Activated T-cell treated with anti-CD3 and anti-CD28 coated beads, Interleukin-2, amount 50 U/mL, for 72 hours (primary cell): ENCODE measurements at regions not wholly inside any gene's neighbourhood (a gene's known extent, or its start where the extent isn't known, plus 50 kb on each side); places are given as distances from the start of the nearest gene placed in this dataset.

Experiments used
- ATAC-seq, 2 donors: fragments of 150-1000 bp; cut with Tn5 transposase; replicated peaks in 1 of 2; 2 replicates each; pipeline ENCODE4 v1.10.0; 2021; ENCODE audit warnings: moderate library complexity in 2 of 2, mild to moderate bottlenecking in 1 of 2
- DNase-seq, 2 donors: peaks; one replicate each; pipeline ENCODE4 v3.0.0; 2021 to 2022; ENCODE audit warnings: mixed read lengths in 1 of 2
- H3K27ac Mint-ChIP-seq: one replicate; pipeline ENCODE4 v1.8.0; 2022; ENCODE audit warnings: mild to moderate bottlenecking, moderate library complexity, mixed read lengths
- H3K27me3 Mint-ChIP-seq: one replicate; pipeline ENCODE4 v1.8.0; 2022; ENCODE audit warnings: low read depth, mixed read lengths
- H3K36me3 Mint-ChIP-seq, 2 donors: one replicate each; pipeline ENCODE4 v1.8.0; 2022; ENCODE audit warnings: mixed read lengths in 2 of 2, mild to moderate bottlenecking in 1 of 2; ENCODE audit not compliant: insufficient read depth in 2 of 2
- H3K4me1 Mint-ChIP-seq: one replicate; pipeline ENCODE4 v1.8.0; 2022; ENCODE audit warnings: low read depth, mixed read lengths
- H3K4me3 Mint-ChIP-seq, 2 donors: one replicate each; pipeline ENCODE4 v1.8.0; 2022; ENCODE audit warnings: mild to moderate bottlenecking in 2 of 2, mixed read lengths in 2 of 2, moderate library complexity in 2 of 2
- H3K9me3 Mint-ChIP-seq, 2 donors: one replicate each; pipeline ENCODE4 v1.8.0; 2022; ENCODE audit warnings: mixed read lengths in 2 of 2

DNA sequence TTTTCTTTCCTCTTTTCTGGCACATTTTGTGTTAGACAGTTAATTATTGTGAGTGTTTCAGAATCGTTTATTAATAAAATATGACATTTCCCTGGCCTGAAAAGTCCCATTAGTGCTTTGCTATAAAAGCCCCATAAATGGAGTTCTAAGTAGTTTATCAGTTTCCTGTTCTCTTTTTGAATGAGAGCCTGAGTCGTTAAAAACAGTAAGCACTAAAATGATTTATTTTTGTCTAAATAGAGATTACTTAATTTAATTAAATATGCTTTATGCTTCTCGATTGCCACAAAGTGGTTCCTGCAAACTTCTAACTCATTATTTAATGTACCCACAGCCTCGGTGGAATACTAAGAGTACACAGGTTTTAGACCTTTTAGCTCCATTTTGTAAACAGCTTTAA, 577.9 kb downstream of the C6orf118 start:
- Mint-ChIP-seq H3K27ac (no peak overlapping the region), H3K9me3 (peaks cover 6% of the 10 kb centered on the region in 2 donors), H3K36me3 (peaks cover 2 to 5% of the 10 kb centered on the region in 2 donors), H3K4me1 (no peaks in the 10 kb centered on the region), H3K4me3 (no peak overlapping the region), H3K27me3 (no peaks in the 10 kb centered on the region)
- no peak for ATAC-seq
- DNase-seq = no peak

DNA sequence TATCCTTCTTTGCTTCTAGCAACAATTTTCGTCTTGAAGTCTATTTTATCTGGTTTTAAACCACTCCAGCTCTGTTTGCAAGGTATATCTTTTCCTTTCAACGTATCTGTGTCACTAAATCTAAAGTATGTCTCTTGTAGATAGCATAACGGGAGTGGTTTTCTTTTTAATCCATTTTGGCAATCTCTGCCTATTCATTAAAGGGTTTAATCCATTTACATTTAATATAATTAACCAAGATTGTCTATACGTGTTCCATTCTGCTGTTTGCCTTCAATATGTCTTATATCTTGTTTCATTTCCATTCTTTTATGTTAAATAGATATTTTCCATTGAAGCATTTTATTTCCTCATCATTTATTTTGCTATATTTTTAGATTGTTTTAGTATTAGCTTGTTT, 587.9 kb downstream of the C6orf118 start:
- H3K36me3 Mint-ChIP-seq = peaks cover 0 to 1% of the 10 kb centered on the region in 2 donors
- H3K9me3 Mint-ChIP-seq = peaks cover 6% of the 10 kb centered on the region in 2 donors
- no peak overlapping the region for H3K4me3 Mint-ChIP-seq
- H3K4me1 Mint-ChIP-seq = no peaks in the 10 kb centered on the region
- H3K27ac Mint-ChIP-seq = no peak overlapping the region
- no peak for ATAC-seq
- DNase-seq = no peak
- no peaks in the 10 kb centered on the region for H3K27me3 Mint-ChIP-seq

DNA sequence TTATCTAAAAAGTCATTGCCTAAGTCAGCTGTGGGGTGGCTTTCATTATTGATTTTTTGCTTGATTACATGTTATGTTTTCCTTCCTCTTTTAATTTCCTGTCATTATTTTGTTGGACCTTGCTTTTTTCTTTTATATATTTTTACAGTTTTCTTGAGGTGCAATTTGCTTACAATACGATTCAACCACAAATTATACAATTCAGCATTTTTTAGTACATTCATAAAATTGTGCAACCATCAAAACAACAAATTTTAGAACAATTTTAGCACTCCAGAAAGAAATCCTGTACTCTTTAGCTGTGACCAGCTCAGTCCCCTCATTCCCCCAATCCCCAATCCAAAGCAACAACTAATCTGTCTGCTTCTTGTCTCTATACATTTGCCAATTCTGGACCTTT, 608.9 kb downstream of the C6orf118 start:
- DNase-seq (no peak), ATAC-seq (no peak)
- Mint-ChIP-seq H3K27ac (no peak overlapping the region), H3K4me1 (no peaks in the 10 kb centered on the region), H3K27me3 (no peaks in the 10 kb centered on the region), H3K36me3 (no peaks in the 10 kb centered on the region), H3K9me3 (peaks cover 4% of the 10 kb centered on the region in 2 donors), H3K4me3 (no peak overlapping the region)

DNA sequence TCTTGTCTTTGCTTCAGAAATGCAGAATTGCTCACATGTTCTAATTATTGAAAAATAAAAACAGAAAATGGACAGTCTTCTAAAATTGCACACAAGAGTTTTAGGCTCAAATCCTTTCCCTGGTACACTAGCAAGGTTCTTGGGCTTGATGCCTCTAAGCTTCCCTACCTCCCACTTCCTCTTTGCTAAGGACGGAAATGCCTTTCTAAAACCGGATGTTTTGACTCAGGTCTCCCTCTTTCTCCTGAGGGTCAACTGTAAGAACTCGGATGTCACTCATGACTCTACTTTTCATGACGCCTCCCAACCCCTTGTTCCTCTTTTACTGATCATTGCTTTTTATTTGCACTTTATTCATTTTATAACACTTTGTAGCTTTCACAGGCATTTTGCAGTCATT, 613.5 kb downstream of the C6orf118 start:
- H3K9me3 Mint-ChIP-seq = peaks cover 4 to 8% of the 10 kb centered on the region in 2 donors
- no peaks in the 10 kb centered on the region for H3K4me1 Mint-ChIP-seq
- no peaks in the 10 kb centered on the region for H3K36me3 Mint-ChIP-seq
- no peak overlapping the region for H3K27ac Mint-ChIP-seq
- DNase-seq = no peak
- no peaks in the 10 kb centered on the region for H3K27me3 Mint-ChIP-seq
- ATAC-seq = no peak
- H3K4me3 Mint-ChIP-seq = no peak overlapping the region

DNA sequence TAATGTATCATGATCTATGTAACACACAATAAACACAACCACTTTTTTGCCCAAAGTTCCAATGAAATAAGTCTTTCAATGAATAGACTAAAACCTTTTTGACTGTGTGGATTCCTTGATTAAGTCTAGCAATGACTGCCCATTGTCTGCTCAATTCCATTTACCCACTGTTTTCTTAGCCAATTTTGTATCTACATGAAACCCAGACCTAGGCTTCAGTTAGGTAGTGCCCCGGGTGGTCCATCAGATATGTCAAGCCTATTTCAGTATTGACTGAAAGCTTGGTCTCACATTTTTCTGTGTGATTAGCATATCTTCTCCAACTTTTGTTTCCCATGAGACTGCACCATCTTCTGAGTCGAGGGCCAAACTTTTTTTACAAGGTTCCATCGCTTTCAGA, 615.0 kb downstream of the C6orf118 start:
- H3K36me3 Mint-ChIP-seq = no peaks in the 10 kb centered on the region
- H3K9me3 Mint-ChIP-seq = peaks cover 6 to 7% of the 10 kb centered on the region in 2 donors
- H3K4me1 Mint-ChIP-seq = no peaks in the 10 kb centered on the region
- DNase-seq (no peak), ATAC-seq (no peak)
- no peak overlapping the region for H3K27ac Mint-ChIP-seq
- H3K27me3 Mint-ChIP-seq = no peaks in the 10 kb centered on the region
- H3K4me3 Mint-ChIP-seq = no peak overlapping the region

DNA sequence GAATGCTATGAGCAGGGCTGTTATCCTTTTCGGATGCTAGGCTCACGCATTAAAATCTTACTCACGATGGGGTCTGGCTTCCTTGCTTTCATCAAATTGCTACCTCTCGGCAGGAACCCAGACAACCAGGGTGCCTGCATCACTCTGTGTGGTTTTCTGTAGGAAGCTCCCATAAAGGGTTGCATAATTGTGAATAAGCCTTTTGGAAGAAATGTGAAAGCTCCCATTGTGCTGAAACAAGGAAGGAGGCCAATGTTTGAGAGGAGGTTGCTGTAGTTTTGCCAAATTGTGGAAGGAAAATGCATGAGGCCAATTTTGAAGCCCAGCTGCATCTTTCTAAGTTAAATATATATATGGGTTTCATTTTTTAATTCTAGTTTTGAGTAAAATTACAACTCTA, 615.5 kb downstream of the C6orf118 start:
- Mint-ChIP-seq H3K4me1 (no peaks in the 10 kb centered on the region), H3K27ac (no peak overlapping the region), H3K4me3 (no peak overlapping the region), H3K36me3 (no peaks in the 10 kb centered on the region), H3K9me3 (peaks cover 5 to 7% of the 10 kb centered on the region in 2 donors), H3K27me3 (no peaks in the 10 kb centered on the region)
- DNase-seq (no peak), ATAC-seq (no peak)

DNA sequence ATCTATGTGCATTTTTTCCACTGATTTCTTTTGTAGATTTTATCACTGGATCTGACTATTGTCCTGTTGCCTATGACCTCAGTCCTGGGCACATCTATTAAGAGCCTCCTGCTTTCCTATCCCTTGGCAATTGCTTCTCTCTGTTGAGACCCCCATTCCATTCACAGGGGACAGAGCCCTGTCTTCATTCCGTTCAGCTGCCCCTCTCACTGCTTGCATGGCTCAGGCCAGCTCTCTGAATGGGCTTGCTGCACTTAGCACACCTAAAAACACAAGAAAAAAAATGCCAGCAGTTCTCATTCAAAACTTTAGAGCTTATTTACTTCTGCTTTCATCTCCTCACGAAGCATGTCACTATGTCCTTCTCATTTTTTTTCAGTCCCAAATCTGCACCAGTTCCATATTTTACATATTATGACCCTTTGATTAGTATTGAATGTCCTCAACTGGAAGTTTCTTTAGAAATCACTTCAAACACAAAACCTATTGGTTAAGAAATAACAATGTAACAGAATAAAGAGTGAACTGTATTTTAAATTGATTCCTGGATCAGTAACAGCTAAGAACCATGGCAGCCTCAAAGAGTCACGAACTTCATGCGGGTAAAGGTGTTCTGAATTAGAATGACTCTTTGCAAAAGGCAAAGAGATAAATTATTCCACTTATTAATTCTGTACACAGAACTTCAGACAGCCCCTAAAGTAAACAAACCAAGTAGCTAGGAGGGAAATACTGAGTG, 616.5 kb downstream of the C6orf118 start:
- ATAC-seq (no peak), DNase-seq (no peak)
- Mint-ChIP-seq H3K4me1 (no peaks in the 10 kb centered on the region), H3K27ac (no peak overlapping the region), H3K27me3 (no peaks in the 10 kb centered on the region), H3K4me3 (no peak overlapping the region), H3K36me3 (no peaks in the 10 kb centered on the region), H3K9me3 (peaks cover 5 to 7% of the 10 kb centered on the region in 2 donors)

DNA sequence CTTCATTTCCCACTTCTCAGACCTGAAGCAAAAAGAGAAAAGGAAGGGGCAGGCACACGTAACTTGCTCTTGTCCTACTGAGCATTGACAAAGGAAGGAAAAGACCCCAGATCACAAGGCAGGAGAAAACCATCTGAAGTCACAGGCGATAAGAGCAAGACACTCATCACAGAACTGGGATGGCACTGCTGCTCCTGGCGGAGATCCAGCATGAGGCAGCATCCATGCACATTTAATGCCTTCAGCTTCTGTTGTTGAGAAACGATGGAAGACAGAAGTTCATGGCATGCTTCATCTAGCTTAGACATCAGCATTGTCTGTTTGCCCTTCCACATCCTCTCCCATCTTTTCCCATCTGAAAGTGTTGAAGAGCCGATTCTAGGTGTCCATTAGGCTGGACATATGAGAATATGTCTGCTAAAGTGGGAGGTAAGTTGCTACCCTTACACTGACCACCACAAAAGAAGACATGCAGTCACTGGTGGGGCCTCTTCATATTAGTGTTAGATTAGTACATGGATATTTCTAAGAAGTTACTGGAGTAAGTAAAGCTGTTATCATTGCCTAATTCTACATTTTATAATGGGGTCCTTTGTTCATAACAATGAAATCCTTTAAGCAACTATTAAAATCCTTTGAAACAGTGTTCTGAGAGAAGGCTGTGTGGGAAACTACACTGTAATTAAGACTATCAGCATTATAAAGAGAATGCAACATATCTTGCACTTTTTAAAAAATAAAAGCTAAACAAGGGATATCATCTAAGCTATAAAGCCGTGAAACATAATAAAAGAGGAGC, 618.5 kb downstream of the C6orf118 start:
- ATAC-seq (no peak), DNase-seq (no peak)
- Mint-ChIP-seq H3K9me3 (peaks cover 3 to 10% of the 10 kb centered on the region in 2 donors), H3K4me3 (no peak overlapping the region), H3K27me3 (no peaks in the 10 kb centered on the region), H3K4me1 (no peaks in the 10 kb centered on the region), H3K36me3 (no peaks in the 10 kb centered on the region), H3K27ac (no peak overlapping the region)

DNA sequence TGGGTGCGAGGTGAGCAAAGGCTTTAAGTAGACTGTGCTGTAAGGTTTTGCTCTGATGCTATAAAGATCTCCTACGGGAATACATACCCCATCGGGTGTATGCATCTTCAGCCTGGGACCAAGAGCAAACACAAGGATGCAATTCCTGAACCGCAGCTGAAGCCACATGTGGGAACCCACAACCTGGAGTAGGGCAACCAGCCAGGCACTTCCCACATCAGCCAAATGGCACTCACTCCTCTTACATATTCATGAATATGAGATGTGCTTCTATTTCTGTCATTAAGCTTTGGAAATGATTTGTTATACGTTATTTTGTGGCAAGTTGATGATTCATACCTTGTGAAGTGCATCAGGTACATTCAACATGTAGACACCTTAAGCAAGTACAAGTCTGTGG, 619.2 kb downstream of the C6orf118 start:
- no peak for ATAC-seq
- no peak for DNase-seq
- Mint-ChIP-seq H3K27ac (no peak overlapping the region), H3K4me1 (no peaks in the 10 kb centered on the region), H3K4me3 (no peak overlapping the region), H3K27me3 (no peaks in the 10 kb centered on the region), H3K9me3 (peaks cover 3 to 8% of the 10 kb centered on the region in 2 donors), H3K36me3 (no peaks in the 10 kb centered on the region)

DNA sequence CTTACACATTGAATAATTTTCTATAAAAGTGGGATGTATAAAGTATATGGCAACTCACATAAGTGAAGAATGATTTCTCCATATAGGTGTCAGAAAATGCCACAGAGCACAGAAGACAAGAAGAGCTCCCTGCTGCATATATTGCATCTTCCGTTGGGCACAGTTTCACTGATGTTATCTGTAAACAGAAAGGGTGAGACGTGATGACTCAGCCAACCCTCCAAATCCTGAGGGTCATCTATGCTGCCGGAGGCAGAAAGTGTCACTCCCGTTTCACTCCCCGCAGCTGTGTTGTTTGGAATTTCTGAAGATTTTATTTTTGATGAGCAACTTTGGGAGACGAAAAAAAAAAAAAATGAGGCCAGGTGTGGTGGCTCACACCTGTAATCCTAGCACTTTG, 644.1 kb downstream of the C6orf118 start:
- ATAC-seq = no peak
- DNase-seq = no peak
- no peaks in the 10 kb centered on the region for H3K27me3 Mint-ChIP-seq
- H3K36me3 Mint-ChIP-seq = peaks cover 0 to 1% of the 10 kb centered on the region in 2 donors
- no peak overlapping the region for H3K27ac Mint-ChIP-seq
- H3K4me1 Mint-ChIP-seq = no peaks in the 10 kb centered on the region
- no peak overlapping the region for H3K4me3 Mint-ChIP-seq
- H3K9me3 Mint-ChIP-seq = peaks cover 8 to 9% of the 10 kb centered on the region in 2 donors

DNA sequence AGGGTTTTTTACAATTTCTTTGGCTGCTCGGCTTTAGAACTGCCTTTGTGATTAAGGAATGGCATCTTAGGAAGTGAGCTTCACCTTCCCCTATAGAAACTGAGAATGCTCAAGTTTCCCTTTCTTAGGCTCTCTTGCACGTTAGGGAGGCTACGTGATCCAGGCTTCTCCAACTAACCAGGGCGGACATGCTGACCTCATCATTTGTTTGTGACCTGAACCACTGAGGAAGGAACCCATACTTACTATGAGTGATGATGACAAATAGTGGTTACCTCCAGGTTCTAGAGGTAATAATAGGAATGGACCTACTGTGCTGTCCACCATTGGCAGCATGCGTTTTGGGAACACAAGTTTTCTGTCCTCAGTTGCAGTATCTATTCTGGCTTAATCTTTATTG, 645.8 kb downstream of the C6orf118 start:
- no peak overlapping the region for H3K27ac Mint-ChIP-seq
- no peak overlapping the region for H3K4me3 Mint-ChIP-seq
- ATAC-seq (no peak), DNase-seq (no peak)
- H3K27me3 Mint-ChIP-seq = no peaks in the 10 kb centered on the region
- H3K4me1 Mint-ChIP-seq = no peaks in the 10 kb centered on the region
- H3K36me3 Mint-ChIP-seq = peaks cover 0 to 1% of the 10 kb centered on the region in 2 donors
- H3K9me3 Mint-ChIP-seq = peaks cover 8 to 9% of the 10 kb centered on the region in 2 donors

DNA sequence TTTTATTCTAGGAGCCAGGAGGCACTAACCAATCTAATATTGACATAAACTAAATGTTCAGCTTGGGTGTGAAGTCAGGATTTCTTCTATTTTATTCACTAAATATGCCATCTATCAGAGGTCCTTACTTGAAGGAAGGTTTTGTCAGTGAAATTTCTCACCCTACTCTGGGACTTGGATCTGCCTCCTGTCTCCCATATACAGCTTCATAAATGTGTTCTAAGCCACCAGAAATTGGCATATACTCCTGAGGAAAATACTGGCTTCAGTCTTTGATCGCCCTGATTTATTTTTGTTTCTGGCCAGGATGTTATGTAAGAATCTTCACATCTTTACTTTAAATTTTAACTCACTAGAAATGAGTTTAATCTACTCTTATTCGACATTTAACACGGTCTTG, 647.7 kb downstream of the C6orf118 start:
- Mint-ChIP-seq H3K9me3 (peaks cover 6% of the 10 kb centered on the region in 2 donors), H3K4me3 (no peak overlapping the region), H3K27me3 (no peaks in the 10 kb centered on the region), H3K27ac (no peak overlapping the region), H3K4me1 (no peaks in the 10 kb centered on the region), H3K36me3 (peaks cover 0 to 1% of the 10 kb centered on the region in 2 donors)
- ATAC-seq (no peak), DNase-seq (no peak)

DNA sequence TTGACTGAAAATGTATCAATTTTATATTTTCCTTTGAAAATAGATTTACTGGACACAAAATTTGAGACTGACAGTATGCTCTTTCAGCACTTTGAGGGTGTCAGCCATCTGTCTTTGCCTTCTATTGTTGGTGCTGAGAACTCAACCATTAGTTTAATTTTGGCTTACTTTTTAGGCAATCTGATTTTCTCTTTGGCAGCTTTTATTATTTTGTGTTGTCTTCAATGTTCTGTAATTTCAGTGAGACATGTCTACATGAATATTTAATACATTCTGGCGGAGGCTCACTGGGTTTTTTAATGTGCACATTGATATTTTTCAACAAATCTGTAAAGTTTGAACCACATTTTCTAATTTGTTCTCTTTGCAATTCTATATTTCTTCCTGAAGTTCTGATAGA, 648.6 kb downstream of the C6orf118 start:
- ATAC-seq = no peak
- H3K9me3 Mint-ChIP-seq = peaks cover 4 to 10% of the 10 kb centered on the region in 2 donors
- H3K27me3 Mint-ChIP-seq = no peaks in the 10 kb centered on the region
- no peak overlapping the region for H3K4me3 Mint-ChIP-seq
- H3K36me3 Mint-ChIP-seq = no peaks in the 10 kb centered on the region
- H3K27ac Mint-ChIP-seq = no peak overlapping the region
- no peaks in the 10 kb centered on the region for H3K4me1 Mint-ChIP-seq
- no peak for DNase-seq
